SK-N-SH treated with all-trans-retinoic acid at 6 μM for 48 hours (cell line): ENCODE measurements at regions not wholly inside any gene's neighbourhood (a gene's known extent, or its start where the extent isn't known, plus 50 kb on each side); places are given as distances from the start of the nearest gene placed in this dataset.

Experiments used
- ATAC-seq: fragments of 200-7000 bp; cut with Tn5 transposase; 3 replicates; pipeline ENCODE4 v1.9.1; 2020; ENCODE audit warnings: mild to moderate bottlenecking, moderate library complexity
- ARNTL ChIP-seq: fragments of 450-650 bp; formaldehyde crosslinking; IDR thresholded peaks from 2 replicates; pipeline ENCODE4 v1.5.0; 2020; ENCODE audit warnings: low read depth, mild to moderate bottlenecking, moderate library complexity, borderline replicate concordance
- BACH2 ChIP-seq: fragments of 250-450 bp; sonication (Bioruptor Pico); IDR thresholded peaks from 2 replicates; pipeline ENCODE4 v1.9.0; 2021; ENCODE audit warnings: mild to moderate bottlenecking, borderline replicate concordance
- CSDC2 ChIP-seq: fragments of 250-450 bp; sonication (Bioruptor Pico); IDR thresholded peaks from 2 replicates; pipeline ENCODE4 v1.5.0; 2020; ENCODE audit warnings: mild to moderate bottlenecking, moderate library complexity
- ESRRG ChIP-seq: fragments of 250-450 bp; sonication (Bioruptor Pico); IDR thresholded peaks from 2 replicates; pipeline ENCODE4 v1.6.1; 2021; ENCODE audit warnings: mild to moderate bottlenecking
- GLIS3 ChIP-seq: fragments of 250-450 bp; sonication (Bioruptor Pico); IDR thresholded peaks from 2 replicates; pipeline ENCODE4 v1.5.0; 2020; ENCODE audit warnings: mild to moderate bottlenecking, moderate library complexity
- ISL1 ChIP-seq: fragments of 250-450 bp; sonication (Bioruptor Pico); IDR thresholded peaks from 2 replicates; pipeline ENCODE4 v2.1.2; 2022; ENCODE audit warnings: mild to moderate bottlenecking, moderate library complexity
- PPARA ChIP-seq: fragments of 250-450 bp; sonication (Bioruptor Pico); IDR thresholded peaks from 2 replicates; pipeline ENCODE4 v1.5.0; 2020; ENCODE audit warnings: mild to moderate bottlenecking, borderline replicate concordance
- RARB ChIP-seq: fragments of 250-450 bp; sonication (Bioruptor Pico); IDR thresholded peaks from 2 replicates; pipeline ENCODE4 v1.8.0; 2021; ENCODE audit warnings: mild to moderate bottlenecking, moderate library complexity
- SNAI2 ChIP-seq: fragments of 250-450 bp; sonication (Bioruptor Pico); IDR thresholded peaks from 2 replicates; pipeline ENCODE4 v1.5.0; 2020; ENCODE audit warnings: mild to moderate bottlenecking, moderate library complexity
- TCF4 ChIP-seq: fragments of 250-450 bp; sonication (Bioruptor Pico); IDR thresholded peaks from 2 replicates; pipeline ENCODE4 v1.8.0; 2021; ENCODE audit warnings: mild to moderate bottlenecking, moderate library complexity, borderline replicate concordance
- TOX ChIP-seq: fragments of 250-450 bp; sonication (Bioruptor Pico); IDR thresholded peaks from 2 replicates; pipeline ENCODE4 v1.8.0; 2021; ENCODE audit warnings: mild to moderate bottlenecking, moderate library complexity, borderline replicate concordance
- ZC3H10 ChIP-seq: fragments of 250-450 bp; sonication (Bioruptor Pico); IDR thresholded peaks from 2 replicates; pipeline ENCODE4 v1.5.1; 2021; ENCODE audit warnings: mild to moderate bottlenecking, moderate library complexity
- ZFP3 ChIP-seq: fragments of 250-450 bp; sonication (Bioruptor Pico); IDR thresholded peaks from 2 replicates; pipeline ENCODE4 v1.5.0; 2020; ENCODE audit warnings: mild to moderate bottlenecking, moderate library complexity
- ZFP30 ChIP-seq: fragments of 450-650 bp; formaldehyde crosslinking; IDR thresholded peaks from 2 replicates; pipeline ENCODE4 v1.5.0; 2022; ENCODE audit warnings: mild to moderate bottlenecking, moderate library complexity
- ZNF565 ChIP-seq: fragments of 450-650 bp; formaldehyde crosslinking; conservative IDR thresholded peaks from 2 replicates; pipeline ENCODE4 v1.5.0; 2020; ENCODE audit warnings: low read depth, mild to moderate bottlenecking, moderate library complexity
- ZNF70 ChIP-seq: fragments of 450-650 bp; formaldehyde crosslinking; IDR thresholded peaks from 2 replicates; pipeline ENCODE4 v1.5.0; 2020; ENCODE audit warnings: mild to moderate bottlenecking, moderate library complexity
- ZNF8 ChIP-seq: fragments of 450-650 bp; formaldehyde crosslinking; IDR thresholded peaks from 2 replicates; pipeline ENCODE4 v1.5.0; 2020; ENCODE audit warnings: mild to moderate bottlenecking, moderate library complexity
- TF ChIP-seq, protein P1 (sequence below): fragments of 250-450 bp; sonication (Bioruptor Pico); IDR thresholded peaks from 2 replicates; pipeline ENCODE4 v1.5.1; 2021; ENCODE audit warnings: mild to moderate bottlenecking, moderate library complexity
- TF ChIP-seq, protein P2 (sequence below): fragments of 250-450 bp; sonication (Bioruptor Pico); IDR thresholded peaks from 2 replicates; pipeline ENCODE4 v1.8.0; 2021; ENCODE audit warnings: low read depth, mild to moderate bottlenecking, moderate library complexity, borderline replicate concordance
- TF ChIP-seq, protein P3 (sequence below): fragments of 250-450 bp; sonication (Bioruptor Pico); IDR thresholded peaks from 2 replicates; pipeline ENCODE4 v1.5.1; 2020; ENCODE audit warnings: low read depth, mild to moderate bottlenecking, moderate library complexity
- TF ChIP-seq, protein P4 (sequence below): fragments of 250-450 bp; sonication (Bioruptor Pico); IDR thresholded peaks from 2 replicates; pipeline ENCODE4 v1.8.0; 2020; ENCODE audit warnings: mild to moderate bottlenecking, moderate library complexity, borderline replicate concordance
- TF ChIP-seq, protein P5 (sequence below): fragments of 250-450 bp; sonication (Bioruptor Pico); IDR thresholded peaks from 2 replicates; pipeline ENCODE4 v1.5.0; 2020; ENCODE audit warnings: mild to moderate bottlenecking, moderate library complexity

DNA sequence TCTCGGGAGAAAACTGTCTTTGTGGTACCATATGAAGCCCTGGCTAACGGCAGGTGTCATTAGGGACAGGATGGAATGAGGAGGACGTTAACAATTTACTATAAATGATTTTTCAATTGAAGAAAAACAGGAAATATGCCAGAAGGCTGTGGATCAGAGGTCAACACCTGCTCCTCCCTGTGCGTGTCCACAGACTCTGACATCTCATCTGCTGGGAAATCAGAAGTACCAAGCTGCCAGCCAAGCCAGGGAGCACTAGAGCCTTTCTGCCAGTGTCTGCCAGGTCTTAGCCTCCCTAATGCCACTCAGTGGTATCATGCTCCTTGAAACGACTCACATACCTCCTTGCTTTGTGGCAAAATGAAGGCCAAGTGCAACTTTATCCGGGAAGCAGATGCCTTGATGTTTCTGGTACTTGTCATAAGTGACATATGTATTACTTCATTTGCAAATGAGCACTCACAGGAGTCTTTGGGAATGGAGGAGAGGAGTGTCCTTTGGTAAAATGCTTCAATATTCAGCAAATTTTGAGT lies 541.1 kb downstream of the SATB2 start:
- no peak for ATAC-seq
- TF ChIP-seq TOX (CRISPR knock-in tag) (no peak), ZNF565 (CRISPR knock-in tag) (no peak), SNAI2 (CRISPR knock-in tag) (no peak), CSDC2 (CRISPR knock-in tag) (no peak), RARB (CRISPR knock-in tag) (no peak), ZFP30 (no peak), ISL1 (CRISPR knock-in tag) (no peak), ARNTL (CRISPR knock-in tag) (no peak), GLIS3 (CRISPR knock-in tag) (no peak), ZNF70 (no peak), TCF4 (no peak), PPARA (CRISPR knock-in tag) (no peak), ESRRG (CRISPR knock-in tag) (no peak), ZNF8 (CRISPR knock-in tag) (no peak), ZFP3 (CRISPR knock-in tag) (no peak), ZC3H10 (CRISPR knock-in tag) (no peak)
- TF ChIP-seq, protein P1, sequence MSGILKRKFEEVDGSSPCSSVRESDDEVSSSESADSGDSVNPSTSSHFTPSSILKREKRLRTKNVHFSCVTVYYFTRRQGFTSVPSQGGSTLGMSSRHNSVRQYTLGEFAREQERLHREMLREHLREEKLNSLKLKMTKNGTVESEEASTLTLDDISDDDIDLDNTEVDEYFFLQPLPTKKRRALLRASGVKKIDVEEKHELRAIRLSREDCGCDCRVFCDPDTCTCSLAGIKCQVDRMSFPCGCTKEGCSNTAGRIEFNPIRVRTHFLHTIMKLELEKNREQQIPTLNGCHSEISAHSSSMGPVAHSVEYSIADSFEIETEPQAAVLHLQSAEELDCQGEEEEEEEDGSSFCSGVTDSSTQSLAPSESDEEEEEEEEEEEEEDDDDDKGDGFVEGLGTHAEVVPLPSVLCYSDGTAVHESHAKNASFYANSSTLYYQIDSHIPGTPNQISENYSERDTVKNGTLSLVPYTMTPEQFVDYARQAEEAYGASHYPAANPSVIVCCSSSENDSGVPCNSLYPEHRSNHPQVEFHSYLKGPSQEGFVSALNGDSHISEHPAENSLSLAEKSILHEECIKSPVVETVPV (CRISPR knock-in tag): no peak
- TF ChIP-seq, protein P2, sequence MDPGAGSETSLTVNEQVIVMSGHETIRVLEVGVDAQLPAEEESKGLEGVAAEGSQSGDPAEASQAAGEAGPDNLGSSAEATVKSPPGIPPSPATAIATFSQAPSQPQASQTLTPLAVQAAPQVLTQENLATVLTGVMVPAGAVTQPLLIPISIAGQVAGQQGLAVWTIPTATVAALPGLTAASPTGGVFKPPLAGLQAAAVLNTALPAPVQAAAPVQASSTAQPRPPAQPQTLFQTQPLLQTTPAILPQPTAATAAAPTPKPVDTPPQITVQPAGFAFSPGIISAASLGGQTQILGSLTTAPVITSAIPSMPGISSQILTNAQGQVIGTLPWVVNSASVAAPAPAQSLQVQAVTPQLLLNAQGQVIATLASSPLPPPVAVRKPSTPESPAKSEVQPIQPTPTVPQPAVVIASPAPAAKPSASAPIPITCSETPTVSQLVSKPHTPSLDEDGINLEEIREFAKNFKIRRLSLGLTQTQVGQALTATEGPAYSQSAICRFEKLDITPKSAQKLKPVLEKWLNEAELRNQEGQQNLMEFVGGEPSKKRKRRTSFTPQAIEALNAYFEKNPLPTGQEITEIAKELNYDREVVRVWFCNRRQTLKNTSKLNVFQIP (CRISPR knock-in tag): no peak
- TF ChIP-seq, protein P3, sequence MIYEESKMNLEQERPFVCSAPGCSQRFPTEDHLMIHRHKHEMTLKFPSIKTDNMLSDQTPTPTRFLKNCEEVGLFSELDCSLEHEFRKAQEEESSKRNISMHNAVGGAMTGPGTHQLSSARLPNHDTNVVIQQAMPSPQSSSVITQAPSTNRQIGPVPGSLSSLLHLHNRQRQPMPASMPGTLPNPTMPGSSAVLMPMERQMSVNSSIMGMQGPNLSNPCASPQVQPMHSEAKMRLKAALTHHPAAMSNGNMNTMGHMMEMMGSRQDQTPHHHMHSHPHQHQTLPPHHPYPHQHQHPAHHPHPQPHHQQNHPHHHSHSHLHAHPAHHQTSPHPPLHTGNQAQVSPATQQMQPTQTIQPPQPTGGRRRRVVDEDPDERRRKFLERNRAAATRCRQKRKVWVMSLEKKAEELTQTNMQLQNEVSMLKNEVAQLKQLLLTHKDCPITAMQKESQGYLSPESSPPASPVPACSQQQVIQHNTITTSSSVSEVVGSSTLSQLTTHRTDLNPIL (CRISPR knock-in tag): no peak
- TF ChIP-seq, all 23 proteins: peak for 0

DNA sequence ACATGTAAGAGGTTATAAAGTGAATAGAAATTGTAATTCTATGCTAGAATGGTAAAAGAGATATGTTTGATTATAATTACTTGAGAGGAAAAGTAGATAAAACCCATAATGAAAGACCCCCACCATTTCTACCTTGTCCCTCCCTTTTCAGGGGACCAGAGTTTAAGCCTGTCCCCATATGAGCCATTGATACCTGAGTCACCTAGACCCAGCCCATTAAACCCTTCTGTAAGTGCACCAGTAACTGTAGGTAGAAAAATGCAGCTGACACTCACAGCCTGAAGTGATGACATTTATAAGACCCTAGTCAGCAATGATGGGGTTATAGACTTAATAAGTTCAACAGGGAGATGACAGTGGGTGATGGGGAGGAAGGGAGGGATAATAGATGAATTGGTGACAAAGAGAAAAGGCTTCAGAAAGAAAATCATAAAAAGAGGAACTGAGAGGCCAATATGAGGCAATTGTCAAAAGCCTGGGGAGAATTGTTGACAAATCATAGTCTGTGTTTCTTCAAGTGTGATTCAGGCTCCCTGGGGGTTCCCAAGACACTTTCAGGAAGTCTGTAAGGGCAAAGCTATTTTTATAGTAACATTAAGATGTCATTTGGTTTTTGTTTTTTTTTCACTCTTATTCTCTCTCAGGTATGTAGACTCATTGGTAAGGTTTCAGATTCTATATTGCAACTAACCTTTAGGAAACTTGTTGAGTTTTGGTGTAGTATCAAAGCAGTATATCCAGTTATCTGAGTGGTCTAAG lies 544.2 kb downstream of the SATB2 start:
- TF ChIP-seq RARB (CRISPR knock-in tag) (no peak), ZC3H10 (CRISPR knock-in tag) (no peak), BACH2 (CRISPR knock-in tag) (no peak), ZNF565 (CRISPR knock-in tag) (no peak), ZFP30 (no peak), ZNF8 (CRISPR knock-in tag) (no peak), SNAI2 (CRISPR knock-in tag) (no peak), ZFP3 (CRISPR knock-in tag) (no peak), TOX (CRISPR knock-in tag) (no peak), CSDC2 (CRISPR knock-in tag) (no peak), GLIS3 (CRISPR knock-in tag) (no peak), ZNF70 (no peak), ARNTL (CRISPR knock-in tag) (no peak), ESRRG (CRISPR knock-in tag) (no peak)
- TF ChIP-seq, protein P2 (CRISPR knock-in tag): no peak
- TF ChIP-seq, protein P4, sequence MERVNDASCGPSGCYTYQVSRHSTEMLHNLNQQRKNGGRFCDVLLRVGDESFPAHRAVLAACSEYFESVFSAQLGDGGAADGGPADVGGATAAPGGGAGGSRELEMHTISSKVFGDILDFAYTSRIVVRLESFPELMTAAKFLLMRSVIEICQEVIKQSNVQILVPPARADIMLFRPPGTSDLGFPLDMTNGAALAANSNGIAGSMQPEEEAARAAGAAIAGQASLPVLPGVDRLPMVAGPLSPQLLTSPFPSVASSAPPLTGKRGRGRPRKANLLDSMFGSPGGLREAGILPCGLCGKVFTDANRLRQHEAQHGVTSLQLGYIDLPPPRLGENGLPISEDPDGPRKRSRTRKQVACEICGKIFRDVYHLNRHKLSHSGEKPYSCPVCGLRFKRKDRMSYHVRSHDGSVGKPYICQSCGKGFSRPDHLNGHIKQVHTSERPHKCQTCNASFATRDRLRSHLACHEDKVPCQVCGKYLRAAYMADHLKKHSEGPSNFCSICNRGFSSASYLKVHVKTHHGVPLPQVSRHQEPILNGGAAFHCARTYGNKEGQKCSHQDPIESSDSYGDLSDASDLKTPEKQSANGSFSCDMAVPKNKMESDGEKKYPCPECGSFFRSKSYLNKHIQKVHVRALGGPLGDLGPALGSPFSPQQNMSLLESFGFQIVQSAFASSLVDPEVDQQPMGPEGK (CRISPR knock-in tag): no peak
- TF ChIP-seq, protein P3 (CRISPR knock-in tag): no peak
- TF ChIP-seq, protein P1 (CRISPR knock-in tag): no peak
- TF ChIP-seq, protein P5, sequence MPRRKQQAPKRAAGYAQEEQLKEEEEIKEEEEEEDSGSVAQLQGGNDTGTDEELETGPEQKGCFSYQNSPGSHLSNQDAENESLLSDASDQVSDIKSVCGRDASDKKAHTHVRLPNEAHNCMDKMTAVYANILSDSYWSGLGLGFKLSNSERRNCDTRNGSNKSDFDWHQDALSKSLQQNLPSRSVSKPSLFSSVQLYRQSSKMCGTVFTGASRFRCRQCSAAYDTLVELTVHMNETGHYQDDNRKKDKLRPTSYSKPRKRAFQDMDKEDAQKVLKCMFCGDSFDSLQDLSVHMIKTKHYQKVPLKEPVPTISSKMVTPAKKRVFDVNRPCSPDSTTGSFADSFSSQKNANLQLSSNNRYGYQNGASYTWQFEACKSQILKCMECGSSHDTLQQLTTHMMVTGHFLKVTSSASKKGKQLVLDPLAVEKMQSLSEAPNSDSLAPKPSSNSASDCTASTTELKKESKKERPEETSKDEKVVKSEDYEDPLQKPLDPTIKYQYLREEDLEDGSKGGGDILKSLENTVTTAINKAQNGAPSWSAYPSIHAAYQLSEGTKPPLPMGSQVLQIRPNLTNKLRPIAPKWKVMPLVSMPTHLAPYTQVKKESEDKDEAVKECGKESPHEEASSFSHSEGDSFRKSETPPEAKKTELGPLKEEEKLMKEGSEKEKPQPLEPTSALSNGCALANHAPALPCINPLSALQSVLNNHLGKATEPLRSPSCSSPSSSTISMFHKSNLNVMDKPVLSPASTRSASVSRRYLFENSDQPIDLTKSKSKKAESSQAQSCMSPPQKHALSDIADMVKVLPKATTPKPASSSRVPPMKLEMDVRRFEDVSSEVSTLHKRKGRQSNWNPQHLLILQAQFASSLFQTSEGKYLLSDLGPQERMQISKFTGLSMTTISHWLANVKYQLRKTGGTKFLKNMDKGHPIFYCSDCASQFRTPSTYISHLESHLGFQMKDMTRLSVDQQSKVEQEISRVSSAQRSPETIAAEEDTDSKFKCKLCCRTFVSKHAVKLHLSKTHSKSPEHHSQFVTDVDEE (CRISPR knock-in tag): no peak
- no peak for ATAC-seq
